ENCODE measurements at regions not wholly inside any gene's neighbourhood (a gene's known extent, or its start where the extent isn't known, plus 50 kb on each side); places are given as distances from the start of the nearest gene placed in this dataset.

- TF ChIP-seq, protein P1, sequence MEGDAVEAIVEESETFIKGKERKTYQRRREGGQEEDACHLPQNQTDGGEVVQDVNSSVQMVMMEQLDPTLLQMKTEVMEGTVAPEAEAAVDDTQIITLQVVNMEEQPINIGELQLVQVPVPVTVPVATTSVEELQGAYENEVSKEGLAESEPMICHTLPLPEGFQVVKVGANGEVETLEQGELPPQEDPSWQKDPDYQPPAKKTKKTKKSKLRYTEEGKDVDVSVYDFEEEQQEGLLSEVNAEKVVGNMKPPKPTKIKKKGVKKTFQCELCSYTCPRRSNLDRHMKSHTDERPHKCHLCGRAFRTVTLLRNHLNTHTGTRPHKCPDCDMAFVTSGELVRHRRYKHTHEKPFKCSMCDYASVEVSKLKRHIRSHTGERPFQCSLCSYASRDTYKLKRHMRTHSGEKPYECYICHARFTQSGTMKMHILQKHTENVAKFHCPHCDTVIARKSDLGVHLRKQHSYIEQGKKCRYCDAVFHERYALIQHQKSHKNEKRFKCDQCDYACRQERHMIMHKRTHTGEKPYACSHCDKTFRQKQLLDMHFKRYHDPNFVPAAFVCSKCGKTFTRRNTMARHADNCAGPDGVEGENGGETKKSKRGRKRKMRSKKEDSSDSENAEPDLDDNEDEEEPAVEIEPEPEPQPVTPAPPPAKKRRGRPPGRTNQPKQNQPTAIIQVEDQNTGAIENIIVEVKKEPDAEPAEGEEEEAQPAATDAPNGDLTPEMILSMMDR (IDR thresholded peaks at IDR 0.05) = no peak
- no peak for TF ChIP-seq POLR2A (IDR thresholded peaks at IDR 0.05)
Measured at GRCh38 chr7:27423290-27423689, 180.7 kb downstream of the EVX1 start.

Measured in adrenal gland (tissue), 5 donors.